ENCODE measurements at regions not wholly inside any gene's neighbourhood (a gene's known extent, or its start where the extent isn't known, plus 50 kb on each side); places are given as distances from the start of the nearest gene placed in this dataset.

DNA sequence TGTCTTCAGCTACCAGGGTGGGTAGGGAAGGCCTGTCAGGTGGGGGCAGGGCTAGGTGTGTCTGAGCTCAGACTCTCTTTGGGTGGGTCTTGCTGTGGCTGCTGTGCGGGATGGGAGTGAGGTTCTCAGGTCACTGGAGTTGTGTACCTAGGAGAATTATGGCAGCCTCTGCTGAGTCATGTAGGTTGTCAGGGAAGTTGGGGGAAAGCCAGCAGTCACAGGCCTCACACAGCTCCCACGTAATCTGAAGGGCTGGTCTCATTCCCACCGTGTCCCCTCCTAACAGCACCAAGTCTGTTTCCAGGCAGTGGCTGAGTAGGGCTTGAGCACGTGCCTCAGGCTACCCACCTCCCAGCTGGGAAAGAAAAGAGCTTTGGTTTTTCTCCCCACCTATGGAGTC is 67.0 kb downstream of the CHCHD4 start:
- H3K4me1 ChIP-seq (ENCODE audit: low read length), result no peaks in the 10 kb centered on the region
- no peak overlapping the region for H3K4me2 ChIP-seq (ENCODE audit: low read length)
- no peak overlapping the region for H3K27ac ChIP-seq (ENCODE audit: low read length)
- TF ChIP-seq CTCF (IDR thresholded peaks at IDR 0.05; ENCODE audit: low read depth, low read length) (no peak), EZH2phosphoT487 (IDR thresholded peaks at IDR 0.05; ENCODE audit: low read depth) (no peak)
- H4K20me1 ChIP-seq (ENCODE audit: insufficient read depth, low read length), result no peaks in the 10 kb centered on the region
- no peaks in the 10 kb centered on the region for H3K36me3 ChIP-seq (replicated peaks; ENCODE audit: low read depth, low read length)
- H3K79me2 ChIP-seq (ENCODE audit: low read length), result no peaks in the 10 kb centered on the region
- H3K4me3 ChIP-seq (ENCODE audit: low read length), result no peak overlapping the region
- H3K9me3 ChIP-seq (ENCODE audit: insufficient read depth, low read length), result no peaks in the 10 kb centered on the region
- H3K9ac ChIP-seq (ENCODE audit: low read length), result no peak overlapping the region
- no peak overlapping the region for H2AFZ ChIP-seq (ENCODE audit: low read depth, low read length)
- no peaks in the 10 kb centered on the region for H3K27me3 ChIP-seq (ENCODE audit: low read depth, low read length)

DNA sequence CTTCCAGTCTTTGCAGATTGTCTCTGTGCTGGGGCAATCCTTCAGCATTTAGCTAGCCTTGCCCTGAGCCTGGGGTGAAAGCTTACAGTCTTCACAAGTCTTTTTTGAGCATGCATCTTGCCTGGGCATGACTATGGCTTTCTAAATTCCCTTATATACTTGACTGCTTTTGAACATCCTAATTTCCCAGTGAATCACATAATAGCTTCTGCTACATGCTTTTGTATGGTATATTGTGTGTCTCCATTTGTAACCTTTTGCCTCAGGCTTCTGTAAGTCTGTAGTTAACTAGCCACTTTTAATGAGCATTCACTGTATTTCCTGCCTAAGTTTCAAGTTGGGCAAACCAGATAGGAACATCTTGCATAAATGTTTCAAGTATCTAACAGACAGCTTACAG is 76.8 kb downstream of the CHCHD4 start:
- H3K4me3 ChIP-seq (ENCODE audit: low read length), result no peak overlapping the region
- no peak overlapping the region for H3K4me2 ChIP-seq (ENCODE audit: low read length)
- no peak overlapping the region for H2AFZ ChIP-seq (ENCODE audit: low read depth, low read length)
- no peaks in the 10 kb centered on the region for H3K9me3 ChIP-seq (ENCODE audit: insufficient read depth, low read length)
- H3K27ac ChIP-seq (ENCODE audit: low read length), result no peak overlapping the region
- H3K9ac ChIP-seq (ENCODE audit: low read length), result no peak overlapping the region
- no peaks in the 10 kb centered on the region for H4K20me1 ChIP-seq (ENCODE audit: insufficient read depth, low read length)
- H3K27me3 ChIP-seq (ENCODE audit: low read depth, low read length), result no peaks in the 10 kb centered on the region
- no peaks in the 10 kb centered on the region for H3K79me2 ChIP-seq (ENCODE audit: low read length)
- no peak for TF ChIP-seq EZH2phosphoT487 (IDR thresholded peaks at IDR 0.05; ENCODE audit: low read depth)
- no peak for TF ChIP-seq CTCF (IDR thresholded peaks at IDR 0.05; ENCODE audit: low read depth, low read length)
- H3K36me3 ChIP-seq (replicated peaks; ENCODE audit: low read depth, low read length), result no peaks in the 10 kb centered on the region
- no peaks in the 10 kb centered on the region for H3K4me1 ChIP-seq (ENCODE audit: low read length)

- Histone ChIP-seq H3K9me3 (ENCODE audit: insufficient read depth, low read length) (no peaks in the 10 kb centered on the region), H4K20me1 (ENCODE audit: insufficient read depth, low read length) (no peaks in the 10 kb centered on the region), H3K4me2 (ENCODE audit: low read length) (no peak overlapping the region), H3K36me3 (replicated peaks; ENCODE audit: low read depth, low read length) (no peaks in the 10 kb centered on the region), H2AFZ (ENCODE audit: low read depth, low read length) (no peak overlapping the region), H3K27me3 (ENCODE audit: low read depth, low read length) (no peaks in the 10 kb centered on the region), H3K4me1 (ENCODE audit: low read length) (no peaks in the 10 kb centered on the region), H3K4me3 (ENCODE audit: low read length) (no peak overlapping the region), H3K79me2 (ENCODE audit: low read length) (no peaks in the 10 kb centered on the region), H3K27ac (ENCODE audit: low read length) (no peak overlapping the region), H3K9ac (ENCODE audit: low read length) (no peak overlapping the region)
- no peak for TF ChIP-seq CTCF (IDR thresholded peaks at IDR 0.05; ENCODE audit: low read depth, low read length)
- TF ChIP-seq EZH2phosphoT487 (IDR thresholded peaks at IDR 0.05; ENCODE audit: low read depth), result no peak
Observed at GRCh38 chr3:14047027-14047426, 77.6 kb downstream of the CHCHD4 start.

- TF ChIP-seq CTCF (IDR thresholded peaks at IDR 0.05; ENCODE audit: low read depth, low read length) (no peak), EZH2phosphoT487 (IDR thresholded peaks at IDR 0.05; ENCODE audit: low read depth) (no peak)
- H3K9me3 ChIP-seq (ENCODE audit: insufficient read depth, low read length), result no peaks in the 10 kb centered on the region
- H3K79me2 ChIP-seq (ENCODE audit: low read length), result no peaks in the 10 kb centered on the region
- no peak overlapping the region for H3K4me2 ChIP-seq (ENCODE audit: low read length)
- H3K27me3 ChIP-seq (ENCODE audit: low read depth, low read length), result no peaks in the 10 kb centered on the region
- no peaks in the 10 kb centered on the region for H4K20me1 ChIP-seq (ENCODE audit: insufficient read depth, low read length)
- H3K27ac ChIP-seq (ENCODE audit: low read length), result no peak overlapping the region
- H3K4me1 ChIP-seq (ENCODE audit: low read length), result no peaks in the 10 kb centered on the region
- no peaks in the 10 kb centered on the region for H3K36me3 ChIP-seq (replicated peaks; ENCODE audit: low read depth, low read length)
- H2AFZ ChIP-seq (ENCODE audit: low read depth, low read length), result no peak overlapping the region
- no peak overlapping the region for H3K9ac ChIP-seq (ENCODE audit: low read length)
- no peak overlapping the region for H3K4me3 ChIP-seq (ENCODE audit: low read length)
Observed at GRCh38 chr3:14042680-14043079, 82.0 kb downstream of the CHCHD4 start.
